NCI-H345 treated with DMSO at 0.1 percent for 48 hours (cell line): ENCODE measurements at regions not wholly inside any gene's neighbourhood (a gene's known extent, or its start where the extent isn't known, plus 50 kb on each side); places are given as distances from the start of the nearest gene placed in this dataset.
"Not testable (repeated sequence)": the region's sequence is repeated elsewhere in the genome, so short reads cannot be mapped to it uniquely, and the experiment has no call there.

Experiments
- DNase-seq: peaks from one replicate; lab custom pipeline; 2025; ENCODE audit not compliant: unreplicated experiment; lab: John Stamatoyannopoulos, UW

DNA sequence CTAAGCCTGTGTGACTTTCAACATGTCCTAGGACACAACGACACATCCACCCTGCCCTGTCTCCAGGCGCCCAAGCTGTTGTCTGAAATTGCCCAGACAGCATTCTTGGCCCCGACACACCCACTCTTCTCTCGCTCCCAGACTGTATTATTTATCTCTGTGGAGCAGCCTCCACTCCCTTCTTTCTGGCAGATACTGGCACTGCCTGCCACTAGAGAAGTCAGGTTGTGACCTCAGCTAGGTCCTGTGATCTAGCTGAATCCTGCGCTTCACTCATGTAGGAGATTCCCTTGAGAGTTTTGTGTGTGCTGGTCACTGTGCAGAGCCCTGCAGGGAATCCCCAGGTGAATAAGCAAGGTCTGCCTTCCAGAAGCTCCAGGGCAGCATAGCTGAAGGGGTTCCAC is 77.1 kb upstream of the TNP1 start:
- DNase-seq, result peak; percentile 53

GRCh38 chr2:216934623-216935022 is 74.8 kb upstream of the TNP1 start:
- no peak for DNase-seq

DNA sequence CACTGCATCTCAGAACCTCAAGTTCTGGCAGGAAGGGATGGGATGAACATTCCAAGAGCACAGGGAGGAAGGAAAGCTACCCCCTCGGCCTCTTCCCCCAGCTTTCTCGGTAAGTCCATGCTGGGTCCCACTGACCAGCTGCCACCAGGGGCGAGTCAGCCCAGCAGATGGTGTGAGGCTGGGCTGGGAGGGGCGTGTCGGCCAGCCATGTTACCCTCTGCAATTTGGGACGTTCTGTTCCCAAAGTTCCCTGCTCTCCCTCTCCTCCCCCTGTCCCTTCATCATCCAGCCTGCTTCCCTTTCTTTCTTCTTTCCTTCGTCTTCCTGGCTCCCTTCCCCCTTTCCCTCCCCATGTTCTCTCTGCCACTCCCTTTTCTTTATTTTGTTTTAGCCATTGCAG is 74.3 kb upstream of the TNP1 start:
- no peak for DNase-seq

DNA sequence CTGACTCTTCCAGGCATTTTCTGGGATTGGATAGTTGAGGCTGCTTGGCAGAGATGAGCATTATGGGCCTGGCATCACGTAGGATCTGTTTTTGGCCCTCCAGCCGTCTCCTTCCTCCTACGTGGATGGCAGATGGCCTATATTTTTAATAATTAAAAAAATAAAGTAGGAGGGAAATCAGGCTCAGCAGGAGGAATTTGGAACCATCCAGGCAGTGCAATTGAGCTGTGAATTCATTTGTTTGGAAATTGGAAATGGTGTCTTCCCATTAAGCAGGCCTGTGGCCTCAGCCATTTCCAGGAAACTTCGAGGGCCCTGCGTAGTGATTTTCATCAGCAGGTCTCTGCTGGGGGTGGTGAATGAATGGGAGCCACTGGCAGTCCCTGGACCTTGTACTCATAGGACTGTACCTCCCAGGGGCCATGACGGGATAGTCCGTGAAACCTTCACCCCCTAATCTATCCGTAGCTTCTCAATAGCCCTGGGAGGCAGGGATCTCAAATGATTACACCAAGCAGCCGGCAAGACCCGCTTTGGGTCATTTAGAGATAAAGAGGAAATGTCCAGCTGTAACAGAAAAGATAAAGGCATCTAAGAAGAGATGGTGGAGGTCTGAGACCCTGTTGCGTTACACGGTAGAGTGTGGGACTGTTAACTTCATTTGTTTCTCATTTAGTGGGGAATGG is 73.1 kb upstream of the TNP1 start:
- DNase-seq, result no peak

DNA sequence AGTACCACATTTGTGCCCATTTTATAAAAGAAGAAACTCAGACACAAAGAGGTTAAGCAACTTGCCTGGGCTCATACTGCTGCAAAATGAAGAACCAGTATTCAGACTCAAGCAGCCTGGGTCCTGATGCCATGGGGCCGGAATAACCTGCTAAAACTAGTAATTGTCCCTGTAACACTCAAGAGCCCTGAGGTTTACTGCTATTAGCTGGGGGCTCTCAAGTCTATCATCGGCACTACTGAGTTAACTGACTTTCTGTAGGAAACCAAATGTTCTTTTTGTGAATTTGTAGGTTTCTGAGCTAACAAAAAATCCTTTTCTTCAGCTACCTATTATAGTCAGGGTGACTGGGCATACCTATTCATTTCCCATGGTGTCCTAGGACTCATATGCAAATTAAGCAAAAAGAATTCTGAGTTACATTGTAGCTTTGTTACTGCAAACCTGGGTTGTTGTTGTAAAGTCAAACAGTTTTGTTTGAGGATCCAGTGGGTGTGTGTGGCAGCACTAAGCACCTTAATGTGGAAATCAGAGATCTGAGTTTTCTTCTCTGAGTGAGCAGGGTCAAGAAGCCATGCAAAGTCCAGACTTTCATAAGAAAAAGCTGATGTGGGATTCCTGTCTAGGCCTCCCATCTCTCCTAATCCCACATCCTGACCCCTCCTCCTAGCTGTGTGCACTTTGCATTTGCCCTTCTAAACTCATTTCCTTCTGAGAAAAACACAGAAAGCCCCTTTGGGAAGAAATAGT is 72.4 kb upstream of the TNP1 start:
- DNase-seq, result no peak

- DNase-seq, result no peak
Observed at GRCh38 chr2:216930716-216931115, 70.9 kb upstream of the TNP1 start.

GRCh38 chr2:216929338-216929737 is 69.5 kb upstream of the TNP1 start:
- DNase-seq, result not testable (repeated sequence)

DNA sequence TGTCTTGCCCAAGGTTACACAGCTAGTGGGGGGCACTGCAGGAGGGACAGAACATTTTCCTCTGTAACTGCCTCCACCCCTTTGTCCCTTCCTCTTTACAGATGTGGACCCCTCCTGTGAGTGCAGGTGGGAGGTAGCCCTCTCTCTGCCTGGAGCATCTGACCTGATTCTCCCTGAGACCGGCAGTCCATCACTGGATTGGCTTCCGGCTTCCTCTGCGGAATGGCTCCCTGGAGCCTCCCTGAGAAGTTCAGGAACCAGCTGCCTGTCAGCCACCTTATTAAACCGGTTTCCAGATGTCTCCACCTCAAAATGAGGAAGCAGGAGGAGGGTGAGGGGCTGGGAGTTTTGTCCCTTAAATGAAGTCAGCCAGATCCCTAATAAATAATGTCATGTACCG is 67.3 kb upstream of the TNP1 start:
- DNase-seq, result no peak

- DNase-seq, result no peak
Observed at GRCh38 chr2:216925636-216926366, 65.9 kb upstream of the TNP1 start.

DNA sequence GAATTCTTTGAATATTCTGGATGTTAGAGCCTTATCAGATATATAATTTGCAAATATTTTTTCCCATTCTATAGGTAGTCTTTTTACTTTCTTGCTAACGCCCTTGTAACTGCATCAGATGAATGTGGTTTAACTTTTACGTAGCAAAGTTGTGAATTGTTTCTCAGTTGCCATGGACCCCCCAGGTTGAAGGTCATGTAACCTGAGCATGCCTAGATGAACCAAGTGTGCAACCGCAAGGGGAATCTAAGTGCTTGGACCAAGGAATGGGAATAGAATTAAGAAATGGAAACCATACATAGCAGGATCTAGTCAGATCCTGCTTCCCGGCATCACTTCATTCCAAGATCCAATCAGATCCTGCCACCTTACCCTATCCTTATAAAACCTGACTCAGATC is 65.1 kb upstream of the TNP1 start:
- DNase-seq, result no peak

DNA sequence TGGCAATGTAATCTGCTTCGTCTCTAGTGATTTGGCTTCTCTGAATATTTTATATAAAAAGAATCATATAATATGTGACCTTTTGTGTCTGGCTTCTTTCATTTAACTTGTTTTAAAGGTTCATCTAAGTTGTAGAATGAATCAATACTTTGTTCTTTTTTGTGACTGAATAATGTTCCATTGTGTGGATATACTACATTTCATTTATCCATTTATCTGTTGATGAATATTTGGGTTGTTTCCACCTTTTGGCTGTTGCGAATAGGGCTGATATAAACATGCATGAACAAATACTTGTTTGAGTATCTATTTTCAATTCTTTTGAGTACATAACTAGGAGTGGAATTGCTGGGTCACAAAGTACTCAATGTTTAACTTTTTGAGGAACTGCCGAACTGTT is 63.8 kb upstream of the TNP1 start:
- no peak for DNase-seq

DNA sequence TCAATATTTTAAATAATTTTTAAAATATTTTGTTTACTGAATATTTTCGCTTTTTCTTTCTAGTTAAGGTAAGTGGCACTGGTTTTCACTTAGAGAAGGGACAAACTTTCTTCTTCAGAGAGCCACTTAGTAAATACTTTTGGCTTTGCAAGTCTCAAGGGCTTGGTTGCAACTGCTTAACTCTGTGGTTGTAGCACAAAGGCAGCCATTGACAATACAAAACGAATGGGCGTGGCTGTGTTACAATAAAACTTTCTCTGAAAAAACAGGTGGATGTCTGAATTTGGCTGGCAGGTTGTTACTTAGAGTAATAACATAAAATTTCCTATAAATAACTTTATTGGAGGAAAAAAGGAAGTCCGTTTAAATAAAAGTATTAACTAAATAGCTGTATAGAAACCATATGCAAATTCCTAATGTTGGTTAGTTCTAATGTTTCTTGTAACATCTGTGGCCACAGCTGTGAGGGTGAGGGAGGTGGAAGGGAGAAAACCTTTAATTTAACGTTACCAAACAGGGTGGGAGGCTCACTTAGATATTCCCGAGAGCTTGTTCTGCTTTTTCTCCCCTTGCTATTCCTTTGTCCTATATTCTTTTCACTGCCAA is 62.4 kb upstream of the TNP1 start:
- DNase-seq, result no peak

DNA sequence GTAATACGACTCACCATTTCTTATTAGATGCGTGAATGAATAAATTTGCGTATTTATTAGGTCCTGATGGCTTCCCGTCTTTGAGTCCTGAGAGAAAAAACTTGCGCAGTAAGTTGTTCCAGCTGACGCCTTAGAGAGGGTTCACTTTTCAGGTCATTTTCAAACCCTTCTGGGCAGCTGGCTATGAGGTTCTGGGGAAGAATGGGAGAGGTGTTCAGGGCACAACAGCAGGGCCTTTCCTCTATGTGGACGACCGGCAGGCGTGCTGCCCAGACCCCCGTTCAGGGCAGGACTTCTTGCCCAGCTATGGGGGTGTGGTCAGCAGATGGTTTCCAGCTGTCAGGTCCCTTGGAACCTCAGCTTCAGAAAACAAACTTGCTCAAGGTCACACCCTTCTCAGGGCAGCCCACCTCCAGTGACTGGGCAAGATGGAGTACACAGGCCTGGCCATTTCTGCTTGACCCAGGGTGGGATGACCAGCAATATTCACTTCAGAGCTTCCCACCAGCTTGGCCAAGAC is 61.1 kb upstream of the TNP1 start:
- DNase-seq, result no peak

GRCh38 chr2:216920143-216920876 is 60.4 kb upstream of the TNP1 start:
- DNase-seq, result no peak

- no peak for DNase-seq
Observed at GRCh38 chr2:216918088-216918680, 58.3 kb upstream of the TNP1 start.

DNA sequence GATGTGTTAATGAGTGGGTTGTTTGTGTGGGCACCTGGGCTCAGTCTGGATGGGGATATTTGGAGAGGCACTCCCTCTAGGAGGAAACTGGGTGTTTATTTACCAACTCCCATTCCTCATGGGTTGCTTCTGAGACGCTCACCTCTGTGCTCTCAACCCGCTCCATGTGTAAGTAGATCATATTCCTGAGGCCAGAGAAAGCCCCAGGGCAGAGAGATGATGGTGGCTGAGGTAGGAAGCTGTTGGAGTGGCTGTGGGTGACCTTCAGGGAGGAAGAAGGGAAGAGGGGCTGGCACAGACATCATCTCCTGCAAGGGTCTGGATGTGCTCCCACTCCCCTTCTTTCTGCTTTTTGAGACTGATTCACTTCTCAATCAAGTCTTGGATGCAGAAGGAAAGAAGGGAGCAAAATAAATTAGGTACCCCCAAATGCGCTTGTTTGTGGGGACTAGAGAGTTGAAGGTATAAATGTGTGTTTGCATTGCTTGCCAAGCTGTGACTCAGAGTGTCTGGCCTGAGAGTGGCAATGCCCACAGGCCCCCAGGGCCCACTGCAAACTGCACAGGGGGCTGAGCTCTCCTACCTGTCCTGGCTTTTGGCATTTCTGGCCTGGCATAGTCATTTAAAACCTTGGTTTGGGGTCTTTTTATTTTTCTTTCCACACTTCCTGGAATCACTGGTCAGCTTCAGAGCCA is 57.2 kb upstream of the TNP1 start:
- DNase-seq, result no peak

- DNase-seq, result no peak
Observed at GRCh38 chr2:216915557-216916150, 55.8 kb upstream of the TNP1 start.

DNA sequence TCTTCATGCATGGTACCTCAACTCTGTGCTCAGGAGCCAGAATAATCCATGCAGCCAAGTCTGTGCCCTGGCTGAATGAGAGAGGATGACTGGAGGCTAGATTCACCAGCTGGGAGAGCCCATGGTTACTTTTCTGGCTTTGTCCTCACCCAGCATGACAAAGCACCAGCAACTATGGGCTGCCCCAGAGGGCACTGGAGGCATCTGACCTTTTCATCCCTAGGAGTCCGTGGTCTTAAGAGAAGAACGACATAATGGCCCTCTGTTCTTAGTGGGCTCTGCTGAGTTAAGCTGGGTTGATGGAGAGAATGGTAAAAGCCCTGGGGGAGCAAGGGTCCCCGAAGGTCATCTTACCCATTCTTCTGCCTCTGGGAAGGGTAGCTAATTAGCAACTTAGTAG is 54.6 kb upstream of the TNP1 start:
- DNase-seq, result no peak

GRCh38 chr2:216911886-216912285 is 52.0 kb upstream of the TNP1 start:
- no peak for DNase-seq
